GM12864 (cell line): ENCODE measurements at regions not wholly inside any gene's neighbourhood (a gene's known extent, or its start where the extent isn't known, plus 50 kb on each side); places are given as distances from the start of the nearest gene placed in this dataset.

ENCODE experiments used
- DNase-seq: peaks from one replicate; pipeline ENCODE4 v3.0.0-alpha.2; 2011; ENCODE audit warnings: low read depth
- H3K4me3 ChIP-seq: 2 replicates; pipeline ENCODE4 v1.5.1; 2011; ENCODE audit warnings: mild to moderate bottlenecking, low read depth, low read length, control low read depth
- CTCF ChIP-seq: IDR thresholded peaks from 2 replicates; pipeline ENCODE4 v1.5.1; 2011; ENCODE audit warnings: low read depth, mild to moderate bottlenecking, moderate library complexity, low read length, control low read depth, inconsistent platforms; ENCODE audit errors: missing control alignments

DNA sequence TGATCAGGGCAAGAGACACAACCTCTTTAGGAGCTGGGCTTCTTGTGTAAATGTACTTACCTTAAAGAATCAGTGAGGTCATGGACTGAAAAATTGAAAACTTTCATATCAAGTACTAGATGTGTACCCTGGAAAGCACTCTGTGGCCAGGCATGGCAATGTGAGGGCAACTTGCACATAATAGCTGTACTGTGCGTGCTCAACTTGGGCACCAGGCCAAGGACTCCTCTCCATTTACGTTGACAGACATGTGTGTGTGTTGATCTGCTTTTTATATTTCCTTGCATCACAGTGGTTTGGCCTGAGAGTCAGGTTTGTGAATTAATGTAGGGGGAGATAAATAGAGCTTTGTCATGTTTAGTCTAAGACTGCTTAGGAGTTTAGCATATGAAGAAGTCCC, 669.5 kb upstream of the REG3G start:
- DNase-seq, result no peak
- H3K4me3 ChIP-seq, result no peak overlapping the region
- no peak for TF ChIP-seq CTCF

- DNase-seq, result no peak
- no peak overlapping the region for H3K4me3 ChIP-seq
- no peak for TF ChIP-seq CTCF
These were observed 641.9 kb upstream of the REG3G start for GRCh38 chr2:78383576-78383975.

GRCh38 chr2:78397198-78397597, 628.3 kb upstream of the REG3G start:
- TF ChIP-seq CTCF, result no peak
- no peak overlapping the region for H3K4me3 ChIP-seq
- no peak for DNase-seq

DNA sequence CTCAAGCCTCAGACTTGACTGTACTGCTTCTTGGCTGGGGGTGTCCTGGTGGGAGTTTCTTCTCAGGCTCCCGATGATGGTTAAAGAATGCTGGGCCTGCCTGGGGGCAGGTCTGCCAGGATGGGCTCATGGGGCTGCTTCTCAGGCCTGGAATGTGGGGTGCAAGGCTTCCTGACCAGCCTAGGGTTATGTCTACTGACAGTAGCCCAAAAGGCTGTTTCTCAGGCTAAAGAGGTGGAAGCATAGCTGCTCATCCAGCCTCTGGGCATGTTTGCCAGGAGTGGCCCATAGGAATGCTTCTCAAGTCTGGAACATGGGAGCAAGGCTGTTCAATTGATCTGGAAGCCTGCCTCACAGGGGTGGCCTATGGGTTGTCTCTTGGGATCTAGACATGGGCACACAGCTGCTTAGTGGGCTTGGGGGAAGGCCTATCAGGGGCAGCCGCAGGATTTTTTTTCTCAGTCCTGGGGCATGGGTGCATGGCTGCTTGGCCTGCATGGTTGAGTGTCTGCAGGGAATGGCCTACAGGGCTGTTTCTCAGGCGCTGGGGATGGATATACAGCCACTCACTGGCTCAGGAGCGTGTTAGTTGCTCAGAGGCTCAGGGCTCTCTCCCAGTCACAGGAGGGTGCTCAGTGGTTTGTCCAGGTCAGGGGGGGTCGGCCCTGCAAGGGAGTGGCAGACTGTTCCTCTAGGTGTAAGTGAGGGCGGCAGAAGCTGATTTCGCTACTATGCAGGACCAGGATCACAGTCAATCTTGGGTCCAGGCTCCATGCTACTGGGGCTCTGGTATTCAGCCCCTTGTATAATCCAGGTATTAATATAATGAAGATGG, 617.3 kb upstream of the REG3G start:
- H3K4me3 ChIP-seq, result no peak overlapping the region
- DNase-seq, result no peak
- TF ChIP-seq CTCF, result no peak

DNA sequence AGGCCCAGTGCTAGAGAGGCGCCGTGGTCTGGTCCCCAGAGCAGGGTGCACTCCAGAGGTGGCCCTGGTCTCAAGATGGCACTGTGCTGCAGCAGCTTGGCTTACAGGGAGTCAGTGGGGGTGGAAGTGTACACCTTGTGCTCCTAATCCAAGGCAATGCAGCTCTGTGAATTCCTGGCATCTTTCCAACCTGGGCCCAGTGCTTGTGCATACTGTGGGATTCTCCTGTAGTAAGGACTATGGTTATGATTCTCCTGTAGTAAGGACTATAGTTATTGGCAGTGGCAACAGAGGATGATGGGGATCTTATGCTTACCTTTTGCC, 616.7 kb upstream of the REG3G start:
- TF ChIP-seq CTCF, result no peak
- DNase-seq, result no peak

GRCh38 chr2:78411303-78411702, 614.2 kb upstream of the REG3G start:
- no peak for TF ChIP-seq CTCF
- no peak overlapping the region for H3K4me3 ChIP-seq
- DNase-seq, result no peak

More for the DNA sequence above, 616.7 kb upstream of the REG3G start:
- H3K4me3 ChIP-seq, result no peak overlapping the region
